GM23338 (cell line): ENCODE measurements at regions not wholly inside any gene's neighbourhood (a gene's known extent, or its start where the extent isn't known, plus 50 kb on each side); places are given as distances from the start of the nearest gene placed in this dataset.

Source experiments
- ATAC-seq: fragments of 200-7000 bp; cut with Tn5 transposase; 3 replicates; pipeline ENCODE4 v1.9.1; 2020
- DNase-seq: peaks from one replicate; pipeline ENCODE4 v3.0.0-alpha.2; 2015; ENCODE audit warnings: low spot score
- H2AFZ ChIP-seq: fragments of 200-600 bp; sonication (generic); 2 replicates; pipeline ENCODE4 v1.8.0; 2016; ENCODE audit warnings: antibody characterized with exemption, mild to moderate bottlenecking, moderate library complexity
- H3F3A ChIP-seq: fragments of 200-600 bp; sonication (generic); replicated peaks from 2 replicates; pipeline ENCODE4 v1.8.0; 2017; ENCODE audit warnings: antibody characterized with exemption, mixed run types, low read depth
- H3K27ac ChIP-seq: fragments of 200-600 bp; sonication (generic); 2 replicates; pipeline ENCODE4 v1.6.1; 2016; ENCODE audit warnings: low read depth
- H3K27me3 ChIP-seq: fragments of 200-600 bp; sonication (generic); 2 replicates; pipeline ENCODE4 v1.8.0; 2016; ENCODE audit warnings: mild to moderate bottlenecking, mixed run types, moderate library complexity; ENCODE audit not compliant: insufficient read depth
- H3K36me3 ChIP-seq: fragments of 200-600 bp; sonication (generic); 2 replicates; pipeline ENCODE4 v1.8.0; 2016; ENCODE audit warnings: mild to moderate bottlenecking; ENCODE audit not compliant: insufficient read depth
- H3K4me1 ChIP-seq: fragments of 200-600 bp; sonication (generic); 2 replicates; pipeline ENCODE4 v1.8.0; 2016; ENCODE audit warnings: mild to moderate bottlenecking, moderate library complexity; ENCODE audit not compliant: insufficient read depth
- H3K4me2 ChIP-seq: fragments of 200-600 bp; sonication (generic); 2 replicates; pipeline ENCODE4 v1.7.1; 2017; ENCODE audit warnings: mixed run types
- H3K4me3 ChIP-seq: fragments of 200-600 bp; sonication (generic); 2 replicates; pipeline ENCODE4 v1.6.1; 2016; ENCODE audit warnings: mixed run types
- H3K79me2 ChIP-seq: fragments of 200-600 bp; sonication (generic); replicated peaks from 2 replicates; pipeline ENCODE4 v1.8.0; 2017; ENCODE audit warnings: mild to moderate bottlenecking; ENCODE audit not compliant: insufficient read depth
- H3K9me2 ChIP-seq: fragments of 200-600 bp; sonication (generic); 2 replicates; pipeline ENCODE4 v1.8.0; 2017; ENCODE audit not compliant: insufficient read depth
- H4K20me1 ChIP-seq: fragments of 200-600 bp; sonication (generic); replicated peaks from 2 replicates; pipeline ENCODE4 v1.8.0; 2017; ENCODE audit warnings: mild to moderate bottlenecking; ENCODE audit not compliant: insufficient read depth
- H3K27ac Mint-ChIP-seq: 2 replicates; pipeline ENCODE4 v1.8.0; 2020; ENCODE audit warnings: inconsistent platforms, mild to moderate bottlenecking, moderate library complexity, mixed read lengths
- H3K27me3 Mint-ChIP-seq: 3 replicates; pipeline ENCODE4 v1.8.0; 2022; ENCODE audit warnings: low read depth, mild to moderate bottlenecking, moderate library complexity, mixed read lengths, inconsistent platforms; ENCODE audit not compliant: insufficient read depth, poor library complexity
- H3K36me3 Mint-ChIP-seq: 3 replicates; pipeline ENCODE4 v1.8.0; 2021; ENCODE audit warnings: low read depth, mild to moderate bottlenecking, inconsistent platforms, moderate library complexity, mixed read lengths
- H3K4me1 Mint-ChIP-seq: 3 replicates; pipeline ENCODE4 v1.8.0; 2020; ENCODE audit warnings: mild to moderate bottlenecking, inconsistent platforms, mixed read lengths
- H3K4me3 Mint-ChIP-seq: 3 replicates; pipeline ENCODE4 v1.8.0; 2021; ENCODE audit warnings: moderate library complexity, mild to moderate bottlenecking, inconsistent platforms, mixed read lengths
- H3K9me3 Mint-ChIP-seq: 3 replicates; pipeline ENCODE4 v1.8.0; 2020; ENCODE audit warnings: moderate library complexity, mild to moderate bottlenecking, inconsistent platforms, mixed read lengths
- CREB1 ChIP-seq: fragments of 250-450 bp; sonication (Bioruptor Pico); IDR thresholded peaks from 2 replicates; pipeline ENCODE4 v1.5.0; 2020; ENCODE audit warnings: low read depth, mild to moderate bottlenecking, moderate library complexity
- CTCF ChIP-seq, 2 experiments: fragments of 200-600 bp in 1 of 2; sonication (generic) in 1 of 2; conservative IDR thresholded peaks; 2 replicates each; pipeline versions ENCODE4 v1.5.1 to v1.6.1; 2016 to 2017; ENCODE audit warnings: antibody characterized with exemption in 2 of 2, low read depth in 2 of 2, mild to moderate bottlenecking in 2 of 2, moderate library complexity in 1 of 2
- EZH2 ChIP-seq: fragments of 200-600 bp; sonication (generic); IDR thresholded peaks from one replicate; pipeline ENCODE4 v1.8.0; 2017; ENCODE audit warnings: antibody characterized with exemption, mild to moderate bottlenecking, low read depth; ENCODE audit not compliant: unreplicated experiment
- EZH2phosphoT487 ChIP-seq: fragments of 200-600 bp; sonication (generic); IDR thresholded peaks from one replicate; pipeline ENCODE4 v1.8.1; 2018; ENCODE audit warnings: antibody characterized with exemption; ENCODE audit not compliant: unreplicated experiment
- JUNB ChIP-seq: IDR thresholded peaks from one replicate; pipeline ENCODE4 v1.6.1; 2016; ENCODE audit warnings: antibody characterized with exemption; ENCODE audit not compliant: unreplicated experiment
- NANOG ChIP-seq: IDR thresholded peaks from 2 replicates; pipeline ENCODE4 v1.6.1; 2016; ENCODE audit warnings: antibody characterized with exemption, borderline replicate concordance
- POLR2AphosphoS5 ChIP-seq: IDR thresholded peaks from 2 replicates; pipeline ENCODE4 v1.6.1; 2016; ENCODE audit warnings: antibody characterized with exemption, low read depth
- REST ChIP-seq: IDR thresholded peaks from one replicate; pipeline ENCODE4 v1.6.1; 2018; ENCODE audit warnings: antibody characterized with exemption; ENCODE audit not compliant: unreplicated experiment
- STAT1 ChIP-seq: IDR thresholded peaks from one replicate; pipeline ENCODE4 v1.6.1; 2016; ENCODE audit warnings: antibody characterized with exemption; ENCODE audit not compliant: unreplicated experiment
- ZNF114 ChIP-seq: fragments of 250-450 bp; sonication (Bioruptor Pico); IDR thresholded peaks from 2 replicates; pipeline ENCODE4 v1.5.0; 2020; ENCODE audit warnings: mild to moderate bottlenecking, moderate library complexity
- ZNF331 ChIP-seq: fragments of 250-450 bp; sonication (Bioruptor Pico); IDR thresholded peaks from 2 replicates; pipeline ENCODE4 v1.5.0; 2020; ENCODE audit warnings: low read depth, mild to moderate bottlenecking, moderate library complexity
- TF ChIP-seq, protein P1 (sequence below): IDR thresholded peaks from 2 replicates; pipeline ENCODE4 v1.6.1; 2016; ENCODE audit warnings: antibody characterized with exemption
- TF ChIP-seq, protein P2 (sequence below): fragments of 250-450 bp; sonication (Bioruptor Pico); IDR thresholded peaks from 2 replicates; pipeline ENCODE4 v1.5.0; 2020; ENCODE audit warnings: mild to moderate bottlenecking, moderate library complexity

- H3K4me2 ChIP-seq, result no peak overlapping the region
- H2AFZ ChIP-seq, result peak overlapping the region; percentile 7; the same call in 1 of the 2 replicates
- Mint-ChIP-seq H3K9me3 (no peaks in the 10 kb centered on the region), H3K36me3 (no peaks in the 10 kb centered on the region), H3K4me1 (peaks cover 9% of the 10 kb centered on the region; the same call in 2 of the 3 replicates), H3K27ac (no peak overlapping the region), H3K27me3 (peaks cover 2% of the 10 kb centered on the region), H3K4me3 (no peak overlapping the region)
- H3F3A ChIP-seq, result no peaks in the 10 kb centered on the region
- DNase-seq (peak; percentile 70), ATAC-seq (peak; percentile 94)
- H3K9me2 ChIP-seq, result peaks cover 3% of the 10 kb centered on the region; the same call in 1 of the 2 replicates
- H3K27me3 ChIP-seq, result no peaks in the 10 kb centered on the region
- no peak overlapping the region for H3K27ac ChIP-seq
- no peaks in the 10 kb centered on the region for H3K79me2 ChIP-seq
- 0 out of 2 replicates have a peak, but pooled peaks cover 5% of the 10 kb centered on the region for H3K4me1 ChIP-seq
- no peak overlapping the region for H3K4me3 ChIP-seq
- no peaks in the 10 kb centered on the region for H3K36me3 ChIP-seq
- no peak for TF ChIP-seq POLR2AphosphoS5
- no peak for TF ChIP-seq CTCF (conservative IDR thresholded peaks at IDR 0.05; ENCODE audit: low read depth in 2 of 2)
- no peak for TF ChIP-seq EZH2phosphoT487
- TF ChIP-seq STAT1, result no peak
- no peak for TF ChIP-seq EZH2
- no peak for TF ChIP-seq ZNF331 (CRISPR knock-in tag)
- TF ChIP-seq CREB1 (CRISPR knock-in tag), result no peak
- no peak for TF ChIP-seq JUNB
- TF ChIP-seq, protein P1, sequence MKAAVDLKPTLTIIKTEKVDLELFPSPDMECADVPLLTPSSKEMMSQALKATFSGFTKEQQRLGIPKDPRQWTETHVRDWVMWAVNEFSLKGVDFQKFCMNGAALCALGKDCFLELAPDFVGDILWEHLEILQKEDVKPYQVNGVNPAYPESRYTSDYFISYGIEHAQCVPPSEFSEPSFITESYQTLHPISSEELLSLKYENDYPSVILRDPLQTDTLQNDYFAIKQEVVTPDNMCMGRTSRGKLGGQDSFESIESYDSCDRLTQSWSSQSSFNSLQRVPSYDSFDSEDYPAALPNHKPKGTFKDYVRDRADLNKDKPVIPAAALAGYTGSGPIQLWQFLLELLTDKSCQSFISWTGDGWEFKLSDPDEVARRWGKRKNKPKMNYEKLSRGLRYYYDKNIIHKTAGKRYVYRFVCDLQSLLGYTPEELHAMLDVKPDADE, result no peak
- TF ChIP-seq, protein P2, sequence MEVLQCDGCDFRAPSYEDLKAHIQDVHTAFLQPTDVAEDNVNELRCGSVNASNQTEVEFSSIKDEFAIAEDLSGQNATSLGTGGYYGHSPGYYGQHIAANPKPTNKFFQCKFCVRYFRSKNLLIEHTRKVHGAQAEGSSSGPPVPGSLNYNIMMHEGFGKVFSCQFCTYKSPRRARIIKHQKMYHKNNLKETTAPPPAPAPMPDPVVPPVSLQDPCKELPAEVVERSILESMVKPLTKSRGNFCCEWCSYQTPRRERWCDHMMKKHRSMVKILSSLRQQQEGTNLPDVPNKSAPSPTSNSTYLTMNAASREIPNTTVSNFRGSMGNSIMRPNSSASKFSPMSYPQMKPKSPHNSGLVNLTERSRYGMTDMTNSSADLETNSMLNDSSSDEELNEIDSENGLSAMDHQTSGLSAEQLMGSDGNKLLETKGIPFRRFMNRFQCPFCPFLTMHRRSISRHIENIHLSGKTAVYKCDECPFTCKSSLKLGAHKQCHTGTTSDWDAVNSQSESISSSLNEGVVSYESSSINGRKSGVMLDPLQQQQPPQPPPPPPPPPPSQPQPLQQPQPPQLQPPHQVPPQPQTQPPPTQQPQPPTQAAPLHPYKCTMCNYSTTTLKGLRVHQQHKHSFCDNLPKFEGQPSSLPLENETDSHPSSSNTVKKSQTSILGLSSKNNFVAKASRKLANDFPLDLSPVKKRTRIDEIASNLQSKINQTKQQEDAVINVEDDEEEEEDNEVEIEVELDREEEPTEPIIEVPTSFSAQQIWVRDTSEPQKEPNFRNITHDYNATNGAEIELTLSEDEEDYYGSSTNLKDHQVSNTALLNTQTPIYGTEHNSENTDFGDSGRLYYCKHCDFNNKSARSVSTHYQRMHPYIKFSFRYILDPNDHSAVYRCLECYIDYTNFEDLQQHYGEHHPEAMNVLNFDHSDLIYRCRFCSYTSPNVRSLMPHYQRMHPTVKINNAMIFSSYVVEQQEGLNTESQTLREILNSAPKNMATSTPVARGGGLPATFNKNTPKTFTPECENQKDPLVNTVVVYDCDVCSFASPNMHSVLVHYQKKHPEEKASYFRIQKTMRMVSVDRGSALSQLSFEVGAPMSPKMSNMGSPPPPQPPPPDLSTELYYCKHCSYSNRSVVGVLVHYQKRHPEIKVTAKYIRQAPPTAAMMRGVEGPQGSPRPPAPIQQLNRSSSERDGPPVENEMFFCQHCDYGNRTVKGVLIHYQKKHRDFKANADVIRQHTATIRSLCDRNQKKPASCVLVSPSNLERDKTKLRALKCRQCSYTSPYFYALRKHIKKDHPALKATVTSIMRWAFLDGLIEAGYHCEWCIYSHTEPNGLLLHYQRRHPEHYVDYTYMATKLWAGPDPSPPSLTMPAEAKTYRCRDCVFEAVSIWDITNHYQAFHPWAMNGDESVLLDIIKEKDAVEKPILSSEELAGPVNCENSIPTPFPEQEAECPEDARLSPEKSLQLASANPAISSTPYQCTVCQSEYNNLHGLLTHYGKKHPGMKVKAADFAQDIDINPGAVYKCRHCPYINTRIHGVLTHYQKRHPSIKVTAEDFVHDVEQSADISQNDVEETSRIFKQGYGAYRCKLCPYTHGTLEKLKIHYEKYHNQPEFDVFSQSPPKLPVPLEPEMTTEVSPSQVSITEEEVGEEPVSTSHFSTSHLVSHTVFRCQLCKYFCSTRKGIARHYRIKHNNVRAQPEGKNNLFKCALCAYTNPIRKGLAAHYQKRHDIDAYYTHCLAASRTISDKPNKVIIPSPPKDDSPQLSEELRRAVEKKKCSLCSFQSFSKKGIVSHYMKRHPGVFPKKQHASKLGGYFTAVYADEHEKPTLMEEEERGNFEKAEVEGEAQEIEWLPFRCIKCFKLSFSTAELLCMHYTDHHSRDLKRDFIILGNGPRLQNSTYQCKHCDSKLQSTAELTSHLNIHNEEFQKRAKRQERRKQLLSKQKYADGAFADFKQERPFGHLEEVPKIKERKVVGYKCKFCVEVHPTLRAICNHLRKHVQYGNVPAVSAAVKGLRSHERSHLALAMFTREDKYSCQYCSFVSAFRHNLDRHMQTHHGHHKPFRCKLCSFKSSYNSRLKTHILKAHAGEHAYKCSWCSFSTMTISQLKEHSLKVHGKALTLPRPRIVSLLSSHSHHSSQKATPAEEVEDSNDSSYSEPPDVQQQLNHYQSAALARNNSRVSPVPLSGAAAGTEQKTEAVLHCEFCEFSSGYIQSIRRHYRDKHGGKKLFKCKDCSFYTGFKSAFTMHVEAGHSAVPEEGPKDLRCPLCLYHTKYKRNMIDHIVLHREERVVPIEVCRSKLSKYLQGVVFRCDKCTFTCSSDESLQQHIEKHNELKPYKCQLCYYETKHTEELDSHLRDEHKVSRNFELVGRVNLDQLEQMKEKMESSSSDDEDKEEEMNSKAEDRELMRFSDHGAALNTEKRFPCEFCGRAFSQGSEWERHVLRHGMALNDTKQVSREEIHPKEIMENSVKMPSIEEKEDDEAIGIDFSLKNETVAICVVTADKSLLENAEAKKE (CRISPR knock-in tag), result no peak
- TF ChIP-seq REST, result no peak
- no peak for TF ChIP-seq NANOG
- TF ChIP-seq ZNF114, result no peak
- no peaks in the 10 kb centered on the region for H4K20me1 ChIP-seq
Measured at GRCh38 chr10:21145751-21146435, 248.8 kb upstream of the NEBL start.
